ENCODE measurements at regions not wholly inside any gene's neighbourhood (a gene's known extent, or its start where the extent isn't known, plus 50 kb on each side); places are given as distances from the start of the nearest gene placed in this dataset.

DNA sequence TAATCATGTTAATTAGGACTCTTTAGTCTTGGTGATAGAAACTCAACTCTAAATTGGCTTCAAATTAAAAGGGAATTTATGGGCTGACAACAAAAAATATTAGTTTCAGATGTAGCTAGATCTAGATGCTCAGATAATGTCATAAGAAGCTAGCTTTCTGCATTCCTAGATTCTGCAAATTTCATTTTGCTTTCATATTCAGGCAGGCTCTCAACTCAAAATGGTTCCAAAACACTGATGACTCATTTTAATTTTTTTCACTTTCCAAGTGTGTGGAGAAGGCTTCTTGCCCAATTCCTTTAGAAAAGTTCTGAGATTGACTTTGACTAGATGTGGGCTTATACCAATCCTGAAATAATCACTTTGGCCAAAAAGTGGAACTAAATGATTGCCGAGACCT is 236.7 kb upstream of the GOT2 start:
- Histone ChIP-seq H3K36me3 (no peaks in the 10 kb centered on the region), H3K4me1 (no peaks in the 10 kb centered on the region), H3K4me3 (peak overlapping the region in 1 of 8 donors; percentile 17), H3K9me3 (no peaks in the 10 kb centered on the region), H3K27ac (peak overlapping the region in 1 of 8 donors; percentile 25), H3K27me3 (replicated peaks in 1 of 7) (no peaks in the 10 kb centered on the region)
- 67 to 90% (median 74%) methylated on average over 1 of the region's 1 CpG for WGBS, 5 donors
- DNase-seq, result no peak
- TF ChIP-seq, protein P1, sequence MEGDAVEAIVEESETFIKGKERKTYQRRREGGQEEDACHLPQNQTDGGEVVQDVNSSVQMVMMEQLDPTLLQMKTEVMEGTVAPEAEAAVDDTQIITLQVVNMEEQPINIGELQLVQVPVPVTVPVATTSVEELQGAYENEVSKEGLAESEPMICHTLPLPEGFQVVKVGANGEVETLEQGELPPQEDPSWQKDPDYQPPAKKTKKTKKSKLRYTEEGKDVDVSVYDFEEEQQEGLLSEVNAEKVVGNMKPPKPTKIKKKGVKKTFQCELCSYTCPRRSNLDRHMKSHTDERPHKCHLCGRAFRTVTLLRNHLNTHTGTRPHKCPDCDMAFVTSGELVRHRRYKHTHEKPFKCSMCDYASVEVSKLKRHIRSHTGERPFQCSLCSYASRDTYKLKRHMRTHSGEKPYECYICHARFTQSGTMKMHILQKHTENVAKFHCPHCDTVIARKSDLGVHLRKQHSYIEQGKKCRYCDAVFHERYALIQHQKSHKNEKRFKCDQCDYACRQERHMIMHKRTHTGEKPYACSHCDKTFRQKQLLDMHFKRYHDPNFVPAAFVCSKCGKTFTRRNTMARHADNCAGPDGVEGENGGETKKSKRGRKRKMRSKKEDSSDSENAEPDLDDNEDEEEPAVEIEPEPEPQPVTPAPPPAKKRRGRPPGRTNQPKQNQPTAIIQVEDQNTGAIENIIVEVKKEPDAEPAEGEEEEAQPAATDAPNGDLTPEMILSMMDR (IDR thresholded peaks at IDR 0.05 in 8 of 11, conservative IDR thresholded peaks at IDR 0.05 in 3 of 11), result no peak
- TF ChIP-seq POLR2A (IDR thresholded peaks at IDR 0.05) (no peak), POLR2AphosphoS5 (IDR thresholded peaks at IDR 0.05) (no peak)
- intact Hi-C loops (cut with DNase I; ENCODE audit: low total_unique reads), result no loop called here

DNA sequence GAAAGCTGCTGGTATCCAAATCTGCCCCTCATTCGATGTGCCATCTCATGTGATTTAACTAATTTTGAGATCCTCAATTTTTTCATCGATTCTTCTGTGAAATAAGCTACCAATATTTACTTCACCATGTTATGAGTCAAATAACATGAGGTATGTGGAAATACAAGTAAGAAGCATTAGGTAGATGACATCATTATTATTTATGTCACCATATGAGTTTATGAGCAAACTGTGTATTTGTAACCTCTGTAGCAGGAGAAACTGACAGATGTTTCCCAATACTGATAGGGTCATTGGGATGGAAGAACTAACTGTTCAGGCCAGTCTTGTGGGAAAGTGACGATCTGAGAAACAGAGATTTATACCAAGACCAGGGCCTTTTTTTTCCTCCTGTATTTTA is 229.4 kb upstream of the GOT2 start:
- Histone ChIP-seq H3K27ac (no peak overlapping the region), H3K36me3 (no peaks in the 10 kb centered on the region), H3K4me1 (no peaks in the 10 kb centered on the region), H3K27me3 (replicated peaks in 1 of 7) (no peaks in the 10 kb centered on the region), H3K9me3 (peaks cover 0 to 5% (median 0%) of the 10 kb centered on the region in 8 donors), H3K4me3 (no peak overlapping the region)
- intact Hi-C loops (cut with DNase I; ENCODE audit: low total_unique reads), result no loop called here
- TF ChIP-seq, protein P1 (IDR thresholded peaks at IDR 0.05 in 8 of 11, conservative IDR thresholded peaks at IDR 0.05 in 3 of 11), result no peak
- TF ChIP-seq POLR2AphosphoS5 (IDR thresholded peaks at IDR 0.05) (no peak), POLR2A (IDR thresholded peaks at IDR 0.05) (no peak)
- no peak for DNase-seq
- WGBS, 5 donors, result 55 to 75% (median 69%) methylated on average over 3 of the region's 3 CpGs

DNA sequence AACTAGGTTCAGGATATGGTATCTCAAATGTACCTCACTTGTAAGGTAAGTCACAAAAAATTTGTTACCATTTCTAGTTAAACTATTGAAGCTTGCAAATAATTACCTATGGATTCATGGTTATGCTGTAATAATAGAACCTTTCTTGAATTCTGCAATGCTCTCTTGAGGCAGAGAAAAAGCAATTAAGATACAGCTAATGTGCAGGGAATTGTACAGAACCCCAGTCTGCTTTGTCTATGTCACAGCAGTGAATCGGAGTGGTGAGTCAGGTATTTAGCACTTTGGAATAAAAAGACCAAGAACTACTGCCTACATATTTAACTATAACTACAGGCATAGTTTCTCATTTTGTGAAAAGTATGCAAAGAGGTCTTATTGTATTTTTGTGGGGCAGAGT is 228.7 kb upstream of the GOT2 start:
- intact Hi-C loops (cut with DNase I; ENCODE audit: low total_unique reads), result no loop called here
- TF ChIP-seq POLR2A (IDR thresholded peaks at IDR 0.05), result no peak
- TF ChIP-seq, protein P1 (IDR thresholded peaks at IDR 0.05 in 8 of 11, conservative IDR thresholded peaks at IDR 0.05 in 3 of 11), result no peak
- TF ChIP-seq POLR2AphosphoS5 (IDR thresholded peaks at IDR 0.05), result no peak
- Histone ChIP-seq H3K9me3 (peaks cover 0 to 5% (median 0%) of the 10 kb centered on the region in 8 donors), H3K4me1 (no peaks in the 10 kb centered on the region), H3K27ac (no peak overlapping the region), H3K27me3 (replicated peaks in 1 of 7) (no peaks in the 10 kb centered on the region), H3K4me3 (no peak overlapping the region), H3K36me3 (no peaks in the 10 kb centered on the region)
- DNase-seq, result no peak
- WGBS, 5 donors, result 87 to 100% (median 94%) methylated on average over 1 of the region's 1 CpG

DNA sequence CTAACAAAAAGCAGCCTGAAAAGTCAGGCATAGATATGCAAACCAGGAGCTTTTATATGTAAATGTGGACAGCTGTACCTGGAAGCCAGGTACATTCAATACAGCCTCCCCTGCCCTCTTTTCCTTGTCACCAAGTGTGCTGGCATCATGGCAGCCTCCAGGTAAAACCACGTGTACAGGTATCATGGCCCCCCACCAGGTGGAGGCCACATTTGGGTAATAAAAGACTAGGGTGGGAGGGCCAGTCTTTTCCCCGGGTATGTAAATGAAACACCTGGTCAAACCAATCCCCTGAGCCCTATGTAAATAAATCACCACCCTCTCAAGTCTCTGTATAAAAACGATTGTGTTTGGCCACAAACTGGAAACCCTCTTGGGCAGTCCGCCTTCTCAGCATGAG is 226.4 kb upstream of the GOT2 start:
- intact Hi-C loops (cut with DNase I; ENCODE audit: low total_unique reads), result no loop called here
- Histone ChIP-seq H3K36me3 (no peaks in the 10 kb centered on the region), H3K4me1 (no peaks in the 10 kb centered on the region), H3K27ac (no peak overlapping the region), H3K9me3 (peaks cover 0 to 5% (median 0%) of the 10 kb centered on the region in 8 donors), H3K27me3 (replicated peaks in 1 of 7) (no peaks in the 10 kb centered on the region), H3K4me3 (no peak overlapping the region)
- no peak for DNase-seq
- WGBS, 5 donors, result 78 to 87% (median 84%) methylated on average over 4 of the region's 4 CpGs
- TF ChIP-seq, protein P1 (IDR thresholded peaks at IDR 0.05 in 8 of 11, conservative IDR thresholded peaks at IDR 0.05 in 3 of 11), result no peak
- TF ChIP-seq POLR2A (IDR thresholded peaks at IDR 0.05) (no peak), POLR2AphosphoS5 (IDR thresholded peaks at IDR 0.05) (no peak)
